BJ (cell line): ENCODE measurements at regions not wholly inside any gene's neighbourhood (a gene's known extent, or its start where the extent isn't known, plus 50 kb on each side); places are given as distances from the start of the nearest gene placed in this dataset.
"Not testable (repeated sequence)": the region's sequence is repeated elsewhere in the genome, so short reads cannot be mapped to it uniquely, and the experiment has no call there.

ENCODE experiments used
- CTCF ChIA-PET: fragments of 350-600 bp; formaldehyde crosslinking; extraction: SDS; loops from one replicate; lab custom pipeline; 2021; ENCODE audit warnings: antibody characterized with exemption, inconsistent platforms; lab: Yijun Ruan, JAX
- POLR2A ChIA-PET: fragments of 300-600 bp; sonication (Branson Sonifier 250); formaldehyde crosslinking; extraction: SDS; loops from one replicate; lab custom pipeline; 2021; ENCODE audit warnings: antibody characterized with exemption; lab: Charles Lee
- DNase-seq: peaks from one replicate; pipeline ENCODE4 v3.0.0-alpha.2; 2011; ENCODE audit warnings: low read depth
- H3K27me3 ChIP-seq: 2 replicates; pipeline ENCODE4 v1.6.0; 2011; ENCODE audit warnings: low read length; ENCODE audit not compliant: control insufficient read depth, insufficient read depth
- H3K36me3 ChIP-seq: 2 replicates; pipeline ENCODE4 v1.5.1; 2011; ENCODE audit warnings: low read length; ENCODE audit not compliant: control insufficient read depth, insufficient read depth
- H3K4me3 ChIP-seq: 2 replicates; pipeline ENCODE4 v1.5.1; 2011; ENCODE audit warnings: low read depth, mild to moderate bottlenecking, control low read depth, low read length
- TF ChIP-seq, protein P1 (sequence below): IDR thresholded peaks from 2 replicates; pipeline ENCODE4 v1.5.1; 2011; ENCODE audit warnings: low read depth, mild to moderate bottlenecking, control low read depth, inconsistent platforms, low read length, moderate library complexity; ENCODE audit not compliant: insufficient read depth

- CTCF ChIA-PET, result interaction anchor here (0.6 to 1.0 kb wide), 3 partner anchors 10 to 32 kb away, joined by 3 read pairs; no protein-coding TSS in a partner anchor
- DNase-seq, H3K4me3 ChIP-seq, POLR2A ChIA-PET, H3K27me3 ChIP-seq, H3K36me3 ChIP-seq: not testable (repeated sequence)
These were observed 59.2 kb upstream of the CCDC180 start for GRCh38 chr9:97248252-97248651.

- TF ChIP-seq, protein P1, sequence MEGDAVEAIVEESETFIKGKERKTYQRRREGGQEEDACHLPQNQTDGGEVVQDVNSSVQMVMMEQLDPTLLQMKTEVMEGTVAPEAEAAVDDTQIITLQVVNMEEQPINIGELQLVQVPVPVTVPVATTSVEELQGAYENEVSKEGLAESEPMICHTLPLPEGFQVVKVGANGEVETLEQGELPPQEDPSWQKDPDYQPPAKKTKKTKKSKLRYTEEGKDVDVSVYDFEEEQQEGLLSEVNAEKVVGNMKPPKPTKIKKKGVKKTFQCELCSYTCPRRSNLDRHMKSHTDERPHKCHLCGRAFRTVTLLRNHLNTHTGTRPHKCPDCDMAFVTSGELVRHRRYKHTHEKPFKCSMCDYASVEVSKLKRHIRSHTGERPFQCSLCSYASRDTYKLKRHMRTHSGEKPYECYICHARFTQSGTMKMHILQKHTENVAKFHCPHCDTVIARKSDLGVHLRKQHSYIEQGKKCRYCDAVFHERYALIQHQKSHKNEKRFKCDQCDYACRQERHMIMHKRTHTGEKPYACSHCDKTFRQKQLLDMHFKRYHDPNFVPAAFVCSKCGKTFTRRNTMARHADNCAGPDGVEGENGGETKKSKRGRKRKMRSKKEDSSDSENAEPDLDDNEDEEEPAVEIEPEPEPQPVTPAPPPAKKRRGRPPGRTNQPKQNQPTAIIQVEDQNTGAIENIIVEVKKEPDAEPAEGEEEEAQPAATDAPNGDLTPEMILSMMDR, result no peak
- no peak overlapping the region for H3K4me3 ChIP-seq
- no peaks in the 10 kb centered on the region for H3K36me3 ChIP-seq
- CTCF ChIA-PET, result no interaction called here
- no peak for DNase-seq
- no peaks in the 10 kb centered on the region for H3K27me3 ChIP-seq
- POLR2A ChIA-PET, result no interaction called here
These were observed 63.9 kb upstream of the CCDC180 start for GRCh38 chr9:97243606-97244005.

DNA sequence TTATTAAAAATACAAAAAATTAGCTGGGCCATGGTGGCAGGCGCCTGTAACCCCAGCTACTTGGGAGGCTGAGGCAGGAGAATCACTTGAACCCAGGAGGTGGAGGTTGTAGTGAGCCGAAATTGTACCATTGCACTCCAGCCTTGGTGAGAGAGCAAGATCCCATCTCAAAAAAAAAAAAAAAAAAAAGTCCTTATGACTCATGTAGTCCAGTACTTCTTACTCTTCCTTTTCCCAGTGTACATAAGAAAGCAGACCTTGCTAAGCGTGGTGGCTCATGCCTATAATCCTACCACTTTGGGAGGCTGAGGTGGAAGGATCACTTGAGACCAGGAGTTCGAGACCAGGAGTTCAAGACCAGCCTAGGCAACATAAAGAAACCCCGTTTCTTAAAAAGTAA lies 66.0 kb upstream of the CCDC180 start:
- H3K36me3 ChIP-seq, H3K27me3 ChIP-seq, H3K4me3 ChIP-seq, CTCF ChIA-PET, DNase-seq, POLR2A ChIA-PET: not testable (repeated sequence)

DNA sequence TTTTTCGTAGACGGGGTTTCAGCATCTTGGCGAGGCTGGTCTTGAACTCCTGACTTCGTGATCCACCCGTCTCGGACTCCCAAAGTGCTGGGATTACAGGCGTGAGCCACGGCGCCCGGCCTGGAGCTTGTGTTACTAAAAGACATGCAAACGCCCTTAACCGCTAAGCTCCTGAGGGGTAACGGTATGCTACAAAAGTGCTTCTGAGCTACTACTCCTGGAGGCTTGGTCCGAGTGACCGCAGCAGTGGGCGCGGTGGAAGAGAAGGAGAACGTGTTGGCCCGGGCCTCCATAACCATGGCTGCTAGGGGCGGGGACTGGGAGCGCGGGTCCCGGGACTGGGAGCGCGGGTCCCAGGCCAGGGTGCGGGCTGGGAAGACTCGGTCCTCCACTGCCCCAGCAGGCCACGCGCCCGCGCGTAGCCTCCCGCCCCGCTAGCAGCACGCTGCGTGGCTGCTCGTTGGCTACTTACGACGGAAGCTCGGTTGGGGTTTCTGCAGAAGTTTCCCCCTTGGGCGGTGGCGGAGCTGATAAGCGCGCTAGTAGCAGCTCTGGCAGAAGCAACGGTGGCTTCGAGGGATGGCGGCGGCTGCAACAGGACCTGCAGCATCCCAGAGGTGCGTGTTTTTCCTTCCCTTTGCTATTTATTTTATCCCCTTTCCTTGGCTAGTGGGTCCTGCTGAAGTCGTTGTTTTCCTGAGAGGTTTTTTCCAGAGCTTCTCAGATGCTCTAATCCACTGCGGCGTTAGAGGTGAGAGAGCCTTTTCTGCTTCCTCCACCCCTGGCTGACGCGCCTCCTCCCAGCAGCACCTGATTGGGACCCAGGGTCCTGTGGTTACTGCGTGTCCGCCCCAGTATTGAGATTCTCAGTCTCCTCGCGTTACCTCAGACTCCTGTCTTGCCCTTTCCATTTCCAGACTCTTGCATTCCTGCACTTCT lies 69.2 kb upstream of the CCDC180 start:
- peak; percentile 37 for DNase-seq
- CTCF ChIA-PET, result interaction anchor here (0.9 to 1.2 kb wide), 3 partner anchors 10 to 384 kb away, joined by 3 to 5 read pairs (median 3); partner anchors contain the start of gene ZNF782
- H3K36me3 ChIP-seq, result no peaks in the 10 kb centered on the region
- POLR2A ChIA-PET, result no interaction called here
- no peaks in the 10 kb centered on the region for H3K27me3 ChIP-seq
- peak overlapping the region; percentile 51 for H3K4me3 ChIP-seq
- TF ChIP-seq, protein P1, result no peak

DNA sequence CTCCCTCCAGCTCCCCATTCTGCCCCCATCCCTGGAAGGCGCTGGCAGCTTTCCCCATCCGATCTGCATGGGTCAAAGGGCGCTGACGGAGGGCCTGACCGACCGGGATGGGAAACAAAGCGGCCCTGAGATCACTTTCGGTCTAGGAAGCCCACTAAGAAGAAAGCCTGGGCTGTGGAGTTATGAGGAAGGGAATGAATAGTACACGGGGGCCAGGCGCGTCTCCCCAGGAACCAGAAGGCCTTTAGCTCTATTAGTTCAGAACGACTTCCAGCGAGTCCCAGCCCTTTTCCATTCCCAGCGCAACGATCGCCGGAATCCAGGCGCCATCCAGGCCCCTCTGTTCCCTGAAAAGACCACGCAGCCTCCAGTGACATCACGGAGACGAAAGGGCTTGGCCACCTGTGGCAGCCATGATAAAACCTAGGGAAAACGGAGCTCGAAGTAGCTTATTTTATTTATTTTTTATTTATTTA lies 70.1 kb upstream of the CCDC180 start:
- no peak overlapping the region for H3K4me3 ChIP-seq
- H3K27me3 ChIP-seq, result no peaks in the 10 kb centered on the region
- no peak for DNase-seq
- H3K36me3 ChIP-seq, result no peaks in the 10 kb centered on the region
- ChIA-PET POLR2A (no interaction called here), CTCF (interaction anchor here (0.9 to 1.2 kb wide), 3 partner anchors 11 to 383 kb away, joined by 3 to 5 read pairs (median 3); partner anchors contain the start of gene ZNF782)
- TF ChIP-seq, protein P1, result no peak

DNA sequence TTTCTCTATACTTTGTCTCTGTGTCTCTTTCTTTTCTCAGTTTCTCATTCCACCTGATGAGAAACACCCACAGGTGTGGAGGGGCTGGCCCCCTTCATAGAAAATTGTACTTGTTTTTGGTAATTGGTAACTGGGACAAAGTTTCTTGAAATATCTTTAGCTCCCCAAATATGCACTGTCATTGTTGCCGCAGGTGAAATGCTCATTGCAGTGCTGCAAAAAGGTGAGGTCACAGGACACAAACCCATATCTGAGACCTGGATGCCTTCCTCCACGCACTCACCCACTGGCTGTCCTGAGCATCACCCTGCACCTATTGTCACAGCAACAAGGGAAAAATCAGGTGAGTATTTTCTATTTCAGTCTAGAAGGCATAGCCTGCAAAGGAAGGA lies 74.5 kb upstream of the CCDC180 start:
- POLR2A ChIA-PET, CTCF ChIA-PET, H3K27me3 ChIP-seq, H3K4me3 ChIP-seq, DNase-seq, H3K36me3 ChIP-seq: not testable (repeated sequence)

DNA sequence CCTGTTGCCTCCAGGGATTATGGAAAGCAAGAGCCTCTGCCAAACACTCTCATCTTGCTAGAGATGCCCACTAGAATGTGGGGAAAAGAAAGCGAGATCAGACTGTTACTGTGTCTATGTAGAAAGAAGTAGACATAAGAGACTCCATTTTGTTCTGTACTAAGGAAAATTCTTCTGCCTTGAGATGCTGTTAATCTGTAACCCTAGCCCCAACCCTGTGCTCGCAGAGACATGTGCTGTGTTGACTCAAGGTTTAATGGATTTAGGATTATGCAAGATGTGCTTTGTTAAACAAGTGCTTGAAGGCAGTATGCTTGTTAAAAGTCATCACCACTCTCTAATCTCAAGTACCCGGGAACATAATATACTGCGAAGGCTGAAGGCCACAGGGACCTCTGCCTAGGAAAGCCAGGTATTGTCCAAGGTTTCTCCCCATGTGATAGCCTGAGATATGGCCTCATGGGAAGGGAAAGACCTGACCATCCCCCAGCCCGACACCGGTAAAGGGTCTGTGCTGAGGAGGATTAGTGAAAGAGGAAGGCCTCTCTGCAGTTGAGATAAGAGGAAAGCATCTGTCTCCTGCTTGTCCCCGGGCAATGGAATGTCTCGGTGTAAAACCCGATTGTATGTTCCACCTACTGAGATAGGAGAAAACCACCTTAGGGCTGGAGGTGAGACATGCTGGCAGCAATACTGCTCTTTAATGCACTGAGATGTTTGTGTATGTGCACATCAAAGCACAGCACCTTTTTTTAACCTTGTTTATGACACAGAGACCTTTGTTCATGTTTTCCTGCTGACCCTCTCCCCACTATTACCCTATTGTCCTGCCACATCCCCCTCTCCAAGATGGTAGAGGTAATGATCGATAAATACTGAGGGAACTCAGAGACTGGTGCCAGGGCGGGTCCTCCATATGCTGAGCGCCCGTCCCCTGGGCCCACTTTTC lies 75.1 kb upstream of the CCDC180 start:
- H3K36me3 ChIP-seq, DNase-seq, CTCF ChIA-PET, POLR2A ChIA-PET, H3K4me3 ChIP-seq, H3K27me3 ChIP-seq: not testable (repeated sequence)

GRCh38 chr9:97222393-97222792 lies 85.1 kb upstream of the CCDC180 start:
- H3K4me3 ChIP-seq, H3K36me3 ChIP-seq, POLR2A ChIA-PET, H3K27me3 ChIP-seq, DNase-seq: not testable (repeated sequence)
- CTCF ChIA-PET, result interaction anchor here (1.0 kb wide), 1 partner anchor 16 kb away, joined by 5 read pairs; no protein-coding TSS in a partner anchor
